ENCODE measurements at regions not wholly inside any gene's neighbourhood (a gene's known extent, or its start where the extent isn't known, plus 50 kb on each side); places are given as distances from the start of the nearest gene placed in this dataset.

GRCh38 chr10:133018491-133018890 lies 69.2 kb upstream of the ADGRA1 start:
- TF ChIP-seq CTCF (IDR thresholded peaks at IDR 0.05): no peak
- TF ChIP-seq POLR2A (IDR thresholded peaks at IDR 0.05): no peak
